Caki2 (cell line): ENCODE measurements at regions not wholly inside any gene's neighbourhood (a gene's known extent, or its start where the extent isn't known, plus 50 kb on each side); places are given as distances from the start of the nearest gene placed in this dataset.

Source experiments
- DNase-seq: peaks from one replicate; pipeline ENCODE4 v3.0.0-alpha.2; 2015; ENCODE audit warnings: low read depth
- in situ Hi-C: cut with HindIII; loops from 2 replicates; pipeline ENCODE4 v1.10.0; 2016; ENCODE audit warnings: low sequenced_read_pairs, low pct_unique_long_range_greater_than_20kb, mixed read lengths

DNA sequence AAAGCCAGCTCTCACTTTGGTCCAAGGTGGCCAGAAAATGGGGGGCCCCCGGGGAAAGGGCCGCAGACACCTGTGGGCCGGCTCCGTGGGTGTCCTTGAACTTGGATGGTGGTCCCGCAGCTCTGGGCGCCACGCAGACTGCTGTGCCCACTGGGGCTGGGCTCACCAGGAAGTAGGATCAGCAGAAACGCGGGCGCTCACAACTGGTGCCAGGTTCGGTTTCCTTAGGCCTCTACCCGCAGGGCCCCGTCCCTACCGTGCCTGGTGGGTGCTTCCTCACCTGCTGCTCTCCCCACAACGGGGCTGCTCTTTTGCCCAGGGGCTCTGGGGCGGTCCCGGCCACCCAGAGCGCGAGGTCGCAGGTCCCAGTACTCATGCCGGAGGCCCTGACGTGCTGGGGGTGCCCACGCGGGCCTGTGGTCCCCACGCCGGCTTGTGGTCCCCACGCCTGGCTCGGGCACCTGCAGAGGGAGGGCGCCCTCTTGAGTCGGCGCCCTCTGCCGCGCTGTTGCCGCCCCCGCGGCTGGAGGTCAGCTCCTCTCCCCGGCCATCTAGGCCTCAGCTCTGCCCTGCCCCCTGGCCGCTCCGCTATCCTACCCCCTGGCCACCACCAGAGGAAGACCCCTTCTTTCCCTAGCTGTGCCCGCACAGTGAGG is 1303.6 kb downstream of the UQCRFS1 start:
- DNase-seq: no peak
- in situ Hi-C loops: no loop called here

DNA sequence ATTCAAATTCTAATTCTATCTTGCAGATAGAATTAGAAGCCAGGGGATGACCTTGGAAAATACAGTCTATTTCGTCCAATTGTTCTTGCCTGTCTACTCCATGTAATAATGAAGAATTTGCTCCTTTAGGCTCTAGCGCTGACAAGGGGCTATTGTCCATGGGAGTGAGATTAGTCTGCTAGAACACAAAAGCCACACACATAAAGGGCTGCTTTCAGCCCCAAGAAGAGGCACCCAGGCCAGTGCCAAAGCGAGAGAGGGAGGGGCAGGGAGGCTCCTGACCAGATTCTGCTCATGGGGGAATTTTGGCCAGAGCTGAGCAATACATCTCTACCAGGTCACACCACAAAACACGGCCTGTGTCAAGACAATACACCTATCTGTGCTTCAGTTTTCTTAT is 1306.9 kb downstream of the UQCRFS1 start:
- no peak for DNase-seq
- in situ Hi-C loops: no loop called here

DNA sequence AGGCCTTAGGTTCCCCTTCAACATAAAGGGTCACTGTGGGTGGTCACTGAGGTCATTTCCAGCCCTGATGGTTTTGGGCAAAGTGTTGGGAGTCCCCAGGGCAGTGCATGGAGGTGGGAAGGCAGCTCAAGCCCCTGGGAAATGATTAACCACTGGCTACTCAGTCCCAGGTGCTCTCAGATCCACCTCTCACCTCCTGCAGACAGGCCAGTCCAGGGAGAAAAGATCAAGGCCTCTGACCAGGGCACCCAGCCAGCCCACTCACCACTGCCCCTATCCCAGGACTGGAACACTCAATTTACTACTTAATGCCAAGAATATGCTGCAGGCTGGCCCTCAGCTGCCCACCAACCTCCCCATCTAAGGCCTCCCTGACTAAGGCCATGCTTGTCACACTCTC is 1307.9 kb downstream of the UQCRFS1 start:
- no peak for DNase-seq

DNA sequence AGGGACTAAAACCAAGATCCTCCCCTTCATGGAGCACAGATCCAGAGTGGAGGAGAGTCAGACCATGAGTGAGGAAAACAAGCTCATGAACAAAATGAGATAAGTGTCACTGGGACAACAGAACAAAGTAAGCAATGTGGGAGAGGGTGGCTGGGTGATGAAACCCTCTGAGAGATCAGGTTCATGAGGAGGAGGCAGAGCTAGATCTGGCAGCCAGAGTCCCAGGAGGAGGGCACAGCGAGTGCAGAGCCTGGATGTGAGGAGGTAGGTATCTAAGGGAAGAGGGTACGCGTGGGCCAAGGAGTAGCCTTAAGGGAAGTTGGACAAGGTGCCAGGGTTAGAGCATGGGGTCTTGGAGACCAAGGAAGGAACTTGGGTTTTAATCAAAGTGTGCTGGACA is 1311.9 kb downstream of the UQCRFS1 start:
- in situ Hi-C loops: no loop called here
- no peak for DNase-seq

More for the DNA sequence above, 1307.9 kb downstream of the UQCRFS1 start:
- in situ Hi-C loops: no loop called here

DNA sequence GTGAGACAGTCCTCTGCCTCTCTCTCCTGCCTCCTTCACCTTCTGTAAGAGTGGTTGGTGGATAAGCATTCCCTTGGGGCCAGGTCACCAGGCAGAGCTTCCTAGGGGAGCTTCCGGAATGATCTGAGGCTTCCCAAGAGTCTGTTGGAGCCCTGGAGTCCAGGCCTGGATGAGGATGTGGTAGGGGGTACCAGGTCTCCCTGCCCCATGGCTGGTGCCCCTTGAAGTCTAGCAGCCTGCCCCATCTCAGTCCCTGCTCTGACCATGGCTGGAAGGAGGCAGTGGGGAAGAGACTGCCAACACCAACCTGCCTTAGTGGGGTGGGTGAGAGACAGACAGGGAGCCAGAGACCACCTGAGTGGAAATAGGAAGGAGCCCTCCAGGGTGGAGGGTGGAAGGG is 1316.9 kb downstream of the UQCRFS1 start:
- in situ Hi-C loops: no loop called here
- DNase-seq: no peak

DNA sequence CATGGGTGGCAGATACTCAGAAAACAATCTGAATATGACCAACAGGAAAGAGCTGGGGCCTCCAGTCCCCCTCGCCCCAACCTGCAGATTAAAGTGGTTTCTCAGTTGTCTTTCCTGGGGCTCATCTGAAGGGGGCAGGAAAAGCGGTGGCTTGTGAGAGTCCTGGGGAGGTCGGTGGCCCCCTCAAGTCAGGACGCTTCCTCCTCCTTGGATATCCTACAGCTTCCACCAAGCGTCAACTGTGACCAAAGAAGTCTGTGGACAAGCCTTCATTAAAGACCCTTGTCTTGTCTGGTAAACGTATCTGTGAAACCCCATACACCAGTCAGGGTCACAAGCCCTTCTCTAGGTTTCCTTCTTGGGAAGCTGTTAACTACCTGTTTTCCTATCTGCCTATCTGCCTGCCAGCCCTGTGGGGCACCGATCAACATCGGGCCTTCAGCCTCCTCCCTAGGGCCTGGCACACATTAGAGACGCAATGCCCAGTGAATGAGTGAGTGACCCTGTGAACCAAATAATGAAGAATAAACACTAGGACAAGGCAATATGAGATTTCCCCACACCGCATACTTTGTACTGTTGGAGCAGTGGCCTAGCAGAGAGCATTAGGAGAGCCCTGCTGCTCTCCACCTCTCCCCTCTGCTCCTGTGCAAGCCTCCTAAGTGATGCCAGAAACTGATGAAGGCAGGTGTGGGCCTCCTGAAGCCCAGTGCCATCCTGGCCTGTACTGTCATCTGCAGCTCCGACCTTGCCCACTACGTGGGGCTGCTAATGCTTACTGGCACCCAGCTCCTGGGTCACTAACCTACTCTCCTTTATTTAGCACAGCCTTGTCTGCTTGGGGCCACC is 1317.8 kb downstream of the UQCRFS1 start:
- in situ Hi-C loops: no loop called here
- no peak for DNase-seq

DNA sequence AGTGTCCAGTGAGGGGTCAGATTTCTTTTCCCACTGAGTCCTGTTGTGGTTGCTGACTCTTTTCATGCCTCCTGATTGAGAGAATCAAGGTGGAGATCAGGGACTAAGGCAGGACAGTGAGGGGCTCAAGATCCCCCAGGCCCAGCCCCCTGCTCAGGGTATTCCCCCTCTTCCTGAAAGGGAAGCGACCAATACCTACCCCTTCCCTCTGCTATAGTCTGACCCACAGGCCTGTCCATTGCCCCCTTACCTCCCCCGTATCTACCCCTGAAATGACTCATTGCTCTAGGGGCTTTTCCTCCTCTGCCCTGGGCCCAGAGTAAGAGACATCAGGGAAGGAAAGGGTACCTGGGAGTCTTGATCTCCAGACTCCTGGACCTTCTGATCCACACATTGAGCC is 1320.5 kb downstream of the UQCRFS1 start:
- in situ Hi-C loops: no loop called here
- no peak for DNase-seq

DNA sequence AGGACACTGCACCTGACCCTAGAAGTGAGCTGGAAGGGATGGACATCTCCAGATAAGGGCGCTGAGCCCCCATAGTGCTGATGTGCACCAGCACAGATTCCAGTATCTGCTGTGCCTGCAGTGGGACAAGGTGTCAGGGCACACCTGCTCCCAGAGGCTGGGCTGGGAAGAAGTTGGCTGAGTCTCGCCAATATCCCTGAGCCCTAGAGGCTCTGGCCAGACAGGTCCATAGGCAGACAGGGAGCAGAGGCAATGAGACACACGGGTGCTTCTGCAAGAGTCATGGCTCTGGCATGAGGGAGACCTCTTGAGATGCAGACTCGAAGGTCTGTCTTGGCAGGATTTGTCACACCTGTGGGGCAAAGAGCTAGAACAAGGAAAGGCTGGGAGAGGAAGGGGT is 1321.5 kb downstream of the UQCRFS1 start:
- in situ Hi-C loops: no loop called here
- no peak for DNase-seq

DNA sequence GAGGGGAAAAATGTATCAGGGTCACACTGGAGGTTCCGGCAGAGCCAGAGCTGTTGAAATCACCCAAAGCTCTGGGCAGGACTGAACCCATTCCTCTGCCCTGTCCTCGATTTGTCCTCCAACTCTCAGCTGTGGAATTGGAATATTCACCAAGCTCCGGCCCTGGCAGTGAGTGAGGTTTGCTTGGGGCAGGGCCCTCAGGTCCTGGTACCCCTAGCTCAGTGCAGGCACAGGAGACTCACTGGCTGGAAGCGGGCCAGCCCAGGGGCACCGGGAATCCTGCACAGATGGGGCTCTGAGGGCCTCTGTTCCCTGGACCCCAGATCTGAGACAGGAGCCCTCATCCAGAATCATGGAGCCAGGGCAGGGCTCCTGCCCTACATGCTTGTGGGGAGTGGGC is 1322.3 kb downstream of the UQCRFS1 start:
- in situ Hi-C loops: no loop called here
- no peak for DNase-seq

DNA sequence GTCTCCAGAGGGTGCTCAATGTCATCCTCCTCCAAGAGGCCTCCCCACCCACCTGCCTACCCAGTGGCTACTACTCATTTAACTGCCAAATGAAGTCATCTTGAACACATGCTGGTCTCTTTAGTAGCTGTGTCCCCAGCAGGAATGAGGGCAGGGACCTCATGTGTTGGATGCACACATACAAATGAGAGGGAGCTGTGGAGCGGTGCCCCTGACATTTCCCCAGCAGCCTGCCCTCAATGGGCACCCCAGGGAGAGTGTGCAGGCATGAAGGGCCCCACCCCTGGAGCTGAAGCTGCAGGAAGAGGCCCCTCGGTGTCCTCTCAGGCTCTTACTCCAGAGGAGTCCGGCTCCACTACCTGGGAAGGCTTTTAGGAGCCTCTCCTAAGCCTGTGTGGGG is 1322.7 kb downstream of the UQCRFS1 start:
- DNase-seq: no peak
- in situ Hi-C loops: no loop called here

DNA sequence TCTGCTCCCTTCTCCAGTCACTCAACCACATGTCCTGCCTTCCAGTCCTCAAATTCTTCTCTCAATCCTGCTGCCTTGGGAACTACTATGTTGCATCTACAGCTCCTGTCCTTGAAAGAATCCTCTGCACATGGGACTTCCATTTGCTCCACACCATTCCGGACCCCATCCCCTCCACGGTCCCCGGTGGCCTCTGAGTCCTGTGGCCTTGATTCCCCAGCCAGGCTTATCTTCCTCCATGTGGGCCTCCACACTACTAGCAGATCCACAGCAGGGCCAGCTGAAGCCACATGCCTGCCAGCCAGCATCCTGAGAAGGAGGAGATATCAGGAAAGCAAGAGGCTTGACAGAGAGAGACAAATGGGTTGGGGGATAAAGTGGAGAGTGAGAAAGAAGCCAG is 1323.8 kb downstream of the UQCRFS1 start:
- in situ Hi-C loops: no loop called here
- no peak for DNase-seq

DNA sequence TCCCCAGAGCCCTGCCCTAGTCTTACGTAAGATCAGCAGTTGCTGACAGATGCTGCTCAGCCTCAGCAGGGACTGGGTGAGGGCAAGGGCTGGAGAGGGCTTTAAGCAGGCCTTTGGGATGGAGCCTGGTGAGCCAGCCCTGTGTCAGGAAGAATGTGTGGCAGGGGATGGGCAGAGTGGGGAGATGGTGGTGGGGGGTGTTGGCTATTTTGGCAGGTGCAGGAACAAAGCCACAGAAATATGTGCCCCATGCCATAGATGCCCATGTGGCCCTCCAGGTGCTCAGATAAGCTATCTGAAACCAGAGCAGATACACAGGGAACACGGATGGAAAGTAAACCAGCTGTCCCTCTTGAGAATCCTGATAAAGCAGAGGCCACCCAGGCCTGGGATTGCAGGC is 1325.0 kb downstream of the UQCRFS1 start:
- DNase-seq: no peak
- in situ Hi-C loops: no loop called here

DNA sequence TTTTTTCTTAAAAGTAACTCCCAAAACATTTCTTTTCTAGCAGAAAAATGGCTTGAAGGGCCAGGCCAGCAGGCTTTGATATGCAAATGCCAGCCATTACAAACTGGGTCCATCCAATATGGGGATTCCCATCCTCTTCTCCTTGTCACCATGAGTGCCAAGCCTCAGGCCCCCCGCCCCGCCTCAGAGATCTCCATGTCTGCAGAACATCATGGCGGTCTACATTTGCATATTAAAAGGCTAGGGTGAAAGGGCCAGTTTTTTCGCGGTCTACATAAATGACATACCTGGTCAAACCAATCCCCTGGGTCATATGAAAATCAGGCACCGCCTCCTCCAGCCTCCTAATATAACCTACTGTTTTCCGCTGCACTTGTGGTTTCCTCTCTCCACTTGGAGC is 1327.6 kb downstream of the UQCRFS1 start:
- no peak for DNase-seq
- in situ Hi-C loops: no loop called here

DNA sequence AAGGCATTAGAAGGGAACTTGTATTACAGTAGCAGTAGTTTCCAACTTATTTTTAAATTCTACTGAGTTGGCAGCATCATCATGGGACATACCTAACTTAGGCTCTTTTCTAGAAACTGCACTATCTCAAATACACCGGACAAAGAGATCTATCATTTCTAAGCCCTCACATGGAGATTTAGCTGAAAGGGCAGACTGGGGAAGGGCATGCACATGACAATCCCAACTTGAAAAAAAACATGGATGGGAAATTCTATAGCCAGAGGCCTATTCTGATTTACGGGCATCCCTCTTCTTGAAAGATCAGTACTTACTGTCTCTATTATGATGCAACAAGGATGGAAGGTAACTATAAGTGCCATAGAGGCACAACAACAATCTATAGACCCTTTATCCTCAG is 1328.6 kb downstream of the UQCRFS1 start:
- in situ Hi-C loops: no loop called here
- DNase-seq: no peak

DNA sequence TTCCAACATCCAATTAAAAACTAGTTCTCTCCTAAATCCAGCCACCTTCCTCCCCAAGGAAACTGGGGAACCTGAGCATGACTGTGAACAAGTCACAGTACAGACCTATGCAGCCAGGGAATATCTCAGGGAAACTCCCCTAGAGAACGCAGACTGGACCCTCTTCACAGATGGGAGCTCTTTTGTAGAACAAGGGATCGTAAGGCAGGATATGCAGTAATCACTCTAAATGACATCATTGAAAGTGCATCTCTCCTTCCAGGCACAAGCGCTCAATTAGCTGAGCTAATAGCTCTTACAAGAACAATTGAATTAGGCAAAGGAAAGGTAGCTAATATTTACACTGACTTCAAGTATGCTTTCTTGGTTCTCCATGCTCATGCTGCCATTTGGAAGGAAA is 1331.7 kb downstream of the UQCRFS1 start:
- in situ Hi-C loops: no loop called here
- DNase-seq: no peak

DNA sequence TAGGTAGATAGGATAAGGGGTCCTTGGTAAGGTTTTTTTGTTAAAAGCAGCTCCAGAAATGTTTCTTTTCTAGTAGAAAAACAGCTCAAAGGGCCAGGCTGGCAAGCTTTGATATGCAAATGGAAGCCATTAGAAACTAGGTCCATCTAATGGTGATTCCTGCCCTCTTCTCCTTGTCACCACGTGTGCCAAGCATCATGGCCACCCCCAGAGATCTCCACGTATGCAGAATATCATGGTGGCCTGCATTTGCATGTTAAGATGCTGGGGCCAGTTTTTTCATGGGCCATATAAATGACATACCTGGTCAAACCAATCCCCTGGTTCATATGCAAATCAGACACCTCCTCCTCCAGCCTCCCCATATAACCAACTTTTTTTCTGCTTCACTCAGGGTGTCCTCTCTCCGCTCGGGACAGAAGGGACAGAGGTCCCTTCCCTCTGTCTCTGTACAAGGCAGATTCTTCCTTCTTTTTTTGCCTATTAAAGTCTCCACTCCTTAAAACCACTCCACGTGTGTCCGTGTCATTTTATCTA is 1335.9 kb downstream of the UQCRFS1 start:
- no peak for DNase-seq
- in situ Hi-C loops: no loop called here

DNA sequence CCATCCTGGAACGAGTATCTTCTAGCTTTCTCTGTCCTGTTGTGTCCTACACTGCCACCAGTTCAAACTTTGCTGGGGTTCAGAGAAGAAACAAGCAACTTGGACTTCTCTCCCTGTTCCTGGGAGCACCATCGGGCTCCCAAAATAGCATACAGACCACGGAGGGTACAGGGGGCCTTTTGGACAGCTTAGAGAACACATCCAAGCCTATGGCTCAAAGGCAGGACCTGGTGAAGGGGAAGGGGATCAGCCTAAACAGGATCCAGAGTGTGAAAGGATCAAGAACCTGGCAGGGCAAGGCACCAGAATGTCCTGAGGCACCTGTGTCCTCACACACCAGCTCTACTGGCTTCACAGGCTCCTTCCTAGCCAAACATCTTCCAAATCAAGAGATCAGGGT is 1336.5 kb downstream of the UQCRFS1 start:
- DNase-seq: no peak
- in situ Hi-C loops: no loop called here

DNA sequence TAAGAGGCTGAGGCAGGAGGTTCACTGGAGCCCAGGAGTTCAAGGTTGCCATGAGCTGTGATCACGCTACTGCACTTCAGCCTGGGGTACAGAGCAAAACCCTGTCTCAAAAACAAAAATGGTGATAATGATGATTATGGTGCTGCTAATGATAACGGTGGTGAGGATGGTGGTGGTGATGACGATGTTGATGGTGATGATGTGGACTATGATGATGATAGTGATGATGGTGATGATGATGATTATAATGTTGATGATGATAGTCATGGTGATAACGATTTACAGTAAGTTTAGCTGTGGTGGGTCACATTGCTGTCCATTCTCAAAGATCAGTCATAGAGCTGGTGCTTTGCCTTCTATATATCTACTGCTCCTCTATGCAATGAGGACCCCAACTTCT is 1340.6 kb downstream of the UQCRFS1 start:
- in situ Hi-C loops: no loop called here
- no peak for DNase-seq

DNA sequence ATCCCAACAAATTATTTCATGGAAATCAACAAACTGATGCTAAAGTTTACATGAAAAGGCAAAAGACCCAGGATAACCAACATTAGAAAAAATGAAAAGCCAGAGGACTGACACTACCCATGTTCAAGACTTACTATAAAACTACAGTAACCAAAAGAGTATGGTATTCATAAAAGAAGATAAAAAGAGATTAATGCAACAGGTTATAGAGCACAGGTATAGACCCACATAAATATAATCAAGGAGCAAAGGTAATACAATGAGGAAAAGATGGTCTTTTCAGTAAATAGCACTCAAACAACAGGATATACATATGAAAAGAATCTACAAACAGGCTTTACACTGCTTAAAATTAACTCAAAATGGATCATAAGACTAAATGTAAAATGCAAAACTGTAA is 1342.7 kb downstream of the UQCRFS1 start:
- in situ Hi-C loops: no loop called here

DNA sequence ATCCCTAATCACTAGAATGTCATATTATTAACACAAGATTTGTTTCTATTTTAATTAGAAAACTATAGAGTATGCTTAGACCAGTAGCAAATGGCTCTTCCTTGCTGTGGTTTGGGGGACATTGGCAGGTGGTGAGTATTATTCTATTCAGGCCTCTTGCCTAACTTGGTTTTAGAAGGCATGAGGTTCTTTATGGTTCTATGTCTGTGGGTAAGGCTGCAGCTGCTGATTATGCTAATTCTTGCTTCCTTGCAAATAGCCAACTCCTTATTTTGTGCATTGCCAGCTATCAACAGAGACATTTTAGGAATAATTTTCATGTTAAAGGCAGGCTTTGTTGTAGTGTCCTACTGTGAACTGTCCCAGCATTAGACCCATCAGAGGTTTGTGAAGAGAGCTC is 1344.9 kb downstream of the UQCRFS1 start:
- in situ Hi-C loops: no loop called here

More for the DNA sequence above, 1342.7 kb downstream of the UQCRFS1 start:
- no peak for DNase-seq

More for the DNA sequence above, 1344.9 kb downstream of the UQCRFS1 start:
- DNase-seq: no peak
